Keratinocyte (primary cell): ENCODE measurements at regions not wholly inside any gene's neighbourhood (a gene's known extent, or its start where the extent isn't known, plus 50 kb on each side); places are given as distances from the start of the nearest gene placed in this dataset.

ENCODE experiments used
- EZH2 ChIP-seq: IDR thresholded peaks from one replicate; pipeline ENCODE4 v1.6.1; 2012; ENCODE audit warnings: inconsistent platforms, mild to moderate bottlenecking, low read length, moderate library complexity
- TF ChIP-seq, protein P1 (sequence below), 3 experiments: IDR thresholded peaks in 1 of 3; conservative IDR thresholded peaks in 1 of 3; optimal IDR thresholded peaks in 1 of 3; 2 replicates in 2 of 3; 3 replicates in 1 of 3; pipeline versions ENCODE3 to v1.5.1; 2011; ENCODE audit warnings: low read length in 3 of 3, mild to moderate bottlenecking in 3 of 3, moderate library complexity in 2 of 3, control low read depth in 1 of 3, inconsistent platforms in 1 of 3; ENCODE audit not compliant: insufficient read depth in 2 of 3; ENCODE audit errors: extremely low read depth in 1 of 3

DNA sequence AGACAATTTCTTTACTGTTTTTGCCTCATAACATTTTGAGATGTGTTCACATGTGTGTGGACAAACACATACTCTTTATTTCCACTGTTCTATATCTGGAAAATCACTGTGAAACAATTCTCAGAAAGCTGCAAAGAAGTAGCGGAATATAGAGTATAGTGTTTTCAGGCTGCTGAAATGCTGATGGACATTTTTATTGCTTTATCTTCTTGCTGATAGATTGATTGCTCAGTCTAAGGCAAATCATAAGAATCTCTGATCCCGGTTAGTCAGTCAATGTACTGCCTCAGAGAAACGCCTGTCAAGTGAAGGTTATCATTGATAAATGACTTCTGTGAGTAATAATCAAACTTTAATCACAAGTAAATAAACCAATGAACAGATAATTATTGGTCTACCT lies 364.9 kb upstream of the CTNND2 start:
- TF ChIP-seq EZH2: no peak
- TF ChIP-seq, protein P1, sequence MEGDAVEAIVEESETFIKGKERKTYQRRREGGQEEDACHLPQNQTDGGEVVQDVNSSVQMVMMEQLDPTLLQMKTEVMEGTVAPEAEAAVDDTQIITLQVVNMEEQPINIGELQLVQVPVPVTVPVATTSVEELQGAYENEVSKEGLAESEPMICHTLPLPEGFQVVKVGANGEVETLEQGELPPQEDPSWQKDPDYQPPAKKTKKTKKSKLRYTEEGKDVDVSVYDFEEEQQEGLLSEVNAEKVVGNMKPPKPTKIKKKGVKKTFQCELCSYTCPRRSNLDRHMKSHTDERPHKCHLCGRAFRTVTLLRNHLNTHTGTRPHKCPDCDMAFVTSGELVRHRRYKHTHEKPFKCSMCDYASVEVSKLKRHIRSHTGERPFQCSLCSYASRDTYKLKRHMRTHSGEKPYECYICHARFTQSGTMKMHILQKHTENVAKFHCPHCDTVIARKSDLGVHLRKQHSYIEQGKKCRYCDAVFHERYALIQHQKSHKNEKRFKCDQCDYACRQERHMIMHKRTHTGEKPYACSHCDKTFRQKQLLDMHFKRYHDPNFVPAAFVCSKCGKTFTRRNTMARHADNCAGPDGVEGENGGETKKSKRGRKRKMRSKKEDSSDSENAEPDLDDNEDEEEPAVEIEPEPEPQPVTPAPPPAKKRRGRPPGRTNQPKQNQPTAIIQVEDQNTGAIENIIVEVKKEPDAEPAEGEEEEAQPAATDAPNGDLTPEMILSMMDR (optimal IDR thresholded peaks at IDR 0.05 in 1 of 3, IDR thresholded peaks at IDR 0.05 in 1 of 3, conservative IDR thresholded peaks at IDR 0.05 in 1 of 3; ENCODE audit: extremely low read depth in 1 of 3, insufficient read depth in 2 of 3, low read length in 3 of 3): no peak
